ENCODE measurements at regions not wholly inside any gene's neighbourhood (a gene's known extent, or its start where the extent isn't known, plus 50 kb on each side); places are given as distances from the start of the nearest gene placed in this dataset.

GRCh38 chr1:172895050-172895460 lies 155.7 kb downstream of the TNFSF18 start:
- DNase-seq, result no peak

DNA sequence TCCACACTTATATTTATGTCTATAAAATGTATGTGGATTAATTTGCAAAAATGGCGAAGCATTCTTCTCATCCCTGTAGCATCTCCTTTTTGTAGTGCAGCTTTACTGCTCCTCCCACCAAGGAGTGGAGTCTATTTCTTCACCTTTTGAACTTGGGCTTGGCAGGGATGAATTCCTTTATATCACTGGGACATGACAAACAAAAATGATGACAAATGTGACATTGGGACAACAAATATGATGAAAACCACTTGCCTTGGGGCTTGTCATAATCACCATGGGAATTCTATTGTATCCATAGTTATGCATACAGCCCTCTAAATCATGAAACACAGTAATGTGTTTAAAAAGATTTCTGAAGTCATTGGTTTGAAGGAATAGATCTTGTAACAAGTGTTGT lies 155.0 kb downstream of the TNFSF18 start:
- no peak for DNase-seq

DNA sequence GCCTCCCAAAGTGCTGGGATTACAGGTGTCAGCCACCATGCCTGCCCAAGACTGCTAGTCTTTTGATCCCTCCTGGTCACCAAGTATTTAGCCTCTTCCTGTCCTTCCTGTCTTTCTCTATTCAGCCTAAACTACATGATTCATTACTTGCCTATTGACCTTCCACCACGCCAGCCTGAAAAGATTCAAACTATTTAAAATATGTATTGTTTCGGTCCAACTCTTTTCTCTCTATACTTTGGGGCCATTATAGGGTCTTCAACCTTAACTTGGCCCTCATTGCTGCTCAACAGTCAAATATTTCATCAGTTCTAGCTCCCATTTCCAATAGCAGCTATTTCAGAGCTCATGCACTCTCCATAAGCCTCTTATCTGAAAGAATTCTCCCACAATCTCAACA lies 153.0 kb downstream of the TNFSF18 start:
- DNase-seq, result no peak

DNA sequence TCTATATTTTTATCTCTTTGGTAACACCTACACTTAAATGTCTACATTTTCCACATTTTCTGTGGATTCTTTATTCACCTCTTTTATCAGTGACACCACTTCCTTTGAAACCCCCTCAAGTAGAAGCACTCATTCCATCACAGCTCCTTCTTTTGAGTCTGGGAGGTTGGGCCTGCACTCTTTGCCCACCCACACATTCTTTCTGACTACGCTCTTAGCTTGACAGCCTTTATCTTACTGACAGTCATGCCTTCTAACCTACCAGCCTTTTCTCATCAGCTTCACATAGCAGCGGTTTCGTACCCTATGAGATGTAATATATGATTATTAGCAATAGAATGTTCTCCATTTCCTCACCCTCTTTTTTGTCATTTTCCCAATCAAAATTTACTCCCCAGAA lies 151.9 kb downstream of the TNFSF18 start:
- DNase-seq, result no peak

- no peak for DNase-seq
Measured at GRCh38 chr1:172900376-172900997, 150.3 kb downstream of the TNFSF18 start.

DNA sequence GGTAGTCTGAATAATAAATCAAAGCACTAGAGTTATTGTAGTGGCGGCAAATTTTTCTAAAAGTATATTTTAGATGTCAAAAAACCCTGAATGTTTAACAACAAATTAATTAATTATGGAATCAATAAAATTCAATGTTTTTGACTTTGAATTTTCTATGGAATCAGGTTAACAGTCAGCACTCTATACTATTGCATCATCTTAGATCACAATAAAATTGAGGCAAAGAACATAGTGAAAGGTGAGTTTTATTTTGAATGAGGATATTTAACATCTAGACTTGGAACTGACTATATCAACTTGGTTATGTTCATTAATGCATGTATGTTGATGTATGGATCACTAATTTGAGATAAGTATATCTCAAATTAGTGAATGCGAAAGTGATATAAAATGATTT lies 148.5 kb downstream of the TNFSF18 start:
- no peak for DNase-seq

GRCh38 chr1:172902861-172903381 lies 147.8 kb downstream of the TNFSF18 start:
- DNase-seq, result no peak

DNA sequence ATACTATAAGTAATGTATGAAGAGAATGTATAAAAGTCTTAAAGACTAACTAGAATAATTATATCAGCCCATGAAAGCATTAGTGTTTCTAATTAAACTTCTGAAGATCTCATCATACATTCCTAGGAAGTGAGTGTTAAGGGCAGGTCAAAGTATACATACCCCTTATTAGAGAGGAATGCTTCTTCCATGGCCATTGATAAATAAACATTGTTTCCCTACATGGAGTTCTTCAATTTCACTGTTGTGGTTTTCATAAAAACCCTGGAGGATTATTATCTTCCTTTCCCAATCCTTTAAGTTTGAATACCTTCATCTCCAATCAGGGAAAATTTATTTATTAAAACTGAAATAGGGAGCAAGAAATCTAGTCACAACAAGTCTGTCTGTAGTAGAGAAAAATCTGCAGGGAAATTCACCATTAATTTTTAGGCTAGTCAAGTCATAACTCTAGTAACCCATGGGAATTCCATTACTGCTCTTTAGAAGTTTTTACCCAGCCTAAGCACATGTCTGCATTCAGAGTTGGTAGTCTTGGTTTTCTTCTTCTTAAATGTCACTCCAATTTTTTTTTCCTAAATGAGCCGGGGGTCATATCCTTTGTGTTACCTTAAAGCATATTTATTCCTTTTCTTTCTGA lies 147.0 kb downstream of the TNFSF18 start:
- DNase-seq, result no peak

DNA sequence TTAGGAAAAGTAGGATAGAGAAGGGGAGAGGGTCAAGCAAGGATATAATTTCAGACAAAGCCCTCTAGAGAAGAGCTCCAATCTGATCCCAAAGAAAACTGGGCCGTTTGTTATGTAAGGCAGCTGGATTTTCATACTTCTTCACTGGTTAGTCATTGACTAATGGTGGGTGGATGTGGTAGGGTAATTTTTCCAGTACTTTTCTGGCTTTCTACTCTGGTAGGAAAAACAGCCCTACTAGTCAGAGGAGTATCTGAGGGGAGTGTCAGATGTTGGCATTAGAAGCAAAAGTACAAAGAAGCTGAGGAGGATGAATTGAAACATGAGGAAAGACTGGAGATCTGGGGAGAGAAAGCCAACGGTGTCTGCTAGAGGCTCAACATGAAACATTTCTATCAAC lies 145.3 kb downstream of the TNFSF18 start:
- no peak for DNase-seq

- no peak for DNase-seq
Measured at GRCh38 chr1:172906778-172907592, 143.8 kb downstream of the TNFSF18 start.

DNA sequence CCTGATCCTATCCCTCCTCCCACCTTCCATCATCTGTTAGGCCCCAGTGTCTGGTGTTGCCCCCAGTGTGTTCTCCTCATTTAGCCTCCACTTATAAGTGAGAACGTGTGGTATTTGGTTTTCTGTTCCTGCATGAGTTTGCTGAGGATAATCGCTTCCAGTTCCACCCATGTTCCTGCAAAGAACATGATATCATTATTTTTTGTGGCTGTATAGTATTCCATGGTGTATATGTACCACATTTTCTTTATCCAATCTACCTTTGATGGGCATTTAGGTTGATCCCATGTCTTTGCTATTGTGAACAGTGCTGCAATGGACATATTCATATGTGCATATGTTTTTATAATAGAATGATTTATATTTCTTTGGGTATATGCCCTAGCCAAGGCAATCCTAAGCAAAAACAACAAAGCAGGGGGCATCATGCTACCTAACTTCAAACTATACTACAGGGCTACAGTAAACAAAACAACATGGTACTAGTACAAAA lies 142.9 kb downstream of the TNFSF18 start:
- no peak for DNase-seq

GRCh38 chr1:172909606-172910326 lies 141.0 kb downstream of the TNFSF18 start:
- no peak for DNase-seq

DNA sequence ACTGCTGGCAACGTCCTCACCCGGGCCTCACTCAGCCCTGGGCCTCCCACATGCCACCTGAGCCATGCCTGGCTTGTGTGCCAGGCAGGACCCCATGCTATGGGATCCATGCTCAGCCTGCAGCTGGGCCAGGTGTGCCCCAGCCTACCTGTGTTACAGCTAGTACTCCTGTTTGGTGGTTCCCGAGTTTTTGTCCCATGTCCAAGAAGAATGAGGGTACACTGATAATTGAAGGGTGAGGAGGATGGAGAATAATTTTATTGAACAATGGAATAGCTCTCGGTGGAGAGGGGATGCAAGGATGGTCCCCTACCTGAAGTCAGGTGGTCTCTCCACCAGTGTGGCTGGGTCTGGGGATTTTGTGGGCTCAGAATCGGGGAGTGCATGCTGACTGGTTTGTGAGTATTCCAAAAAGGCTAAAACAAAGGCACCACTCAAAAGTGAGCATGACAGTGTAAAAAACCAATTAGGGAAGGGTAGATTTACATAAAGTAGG lies 137.9 kb downstream of the TNFSF18 start:
- DNase-seq, result no peak

- DNase-seq, result no peak
Measured at GRCh38 chr1:172914501-172915144, 136.1 kb downstream of the TNFSF18 start.

DNA sequence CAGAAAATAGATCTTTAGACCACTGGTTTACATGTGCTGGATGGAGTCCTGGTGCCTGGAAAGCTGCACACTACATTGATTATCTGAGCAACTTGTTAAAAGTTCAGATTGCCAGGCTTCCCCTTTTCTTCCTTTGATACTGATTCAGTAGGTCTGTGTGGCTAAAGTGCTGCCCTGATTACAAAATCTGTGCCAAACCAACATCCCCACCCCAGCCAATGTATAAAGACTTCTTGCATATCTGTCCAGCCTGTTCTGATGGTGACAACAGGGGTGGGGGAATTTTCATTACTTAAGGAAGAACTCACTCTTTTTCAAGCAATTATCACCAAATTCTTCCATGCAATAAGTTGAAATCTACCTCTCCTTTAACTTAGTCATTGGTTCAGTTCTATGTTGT lies 135.5 kb downstream of the TNFSF18 start:
- DNase-seq, result no peak

GRCh38 chr1:172916116-172916515 lies 134.6 kb downstream of the TNFSF18 start:
- DNase-seq, result no peak

DNA sequence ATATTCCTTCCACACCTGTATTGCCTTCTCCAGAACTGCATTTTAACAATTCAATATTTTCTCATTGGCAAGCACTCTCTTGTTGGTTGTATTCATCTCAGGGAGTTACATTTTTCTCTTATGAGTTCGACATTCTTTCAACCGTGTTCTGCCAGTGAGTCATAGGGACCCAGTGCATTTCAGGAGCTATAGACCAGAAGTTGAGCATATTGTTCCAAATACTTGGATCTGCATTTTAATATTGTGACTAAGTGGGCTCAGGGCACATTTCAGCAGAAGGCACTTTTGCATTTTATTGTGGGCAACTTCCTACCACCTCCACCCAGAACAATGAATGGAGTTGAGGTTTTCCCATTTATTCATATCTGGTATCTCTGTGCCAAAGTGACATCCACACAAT lies 132.8 kb downstream of the TNFSF18 start:
- DNase-seq, result no peak

- no peak for DNase-seq
Measured at GRCh38 chr1:172918478-172918877, 132.3 kb downstream of the TNFSF18 start.

- no peak for DNase-seq
Measured at GRCh38 chr1:172926070-172926469, 124.7 kb downstream of the TNFSF18 start.

GRCh38 chr1:172928412-172928811 lies 122.3 kb downstream of the TNFSF18 start:
- no peak for DNase-seq

DNA sequence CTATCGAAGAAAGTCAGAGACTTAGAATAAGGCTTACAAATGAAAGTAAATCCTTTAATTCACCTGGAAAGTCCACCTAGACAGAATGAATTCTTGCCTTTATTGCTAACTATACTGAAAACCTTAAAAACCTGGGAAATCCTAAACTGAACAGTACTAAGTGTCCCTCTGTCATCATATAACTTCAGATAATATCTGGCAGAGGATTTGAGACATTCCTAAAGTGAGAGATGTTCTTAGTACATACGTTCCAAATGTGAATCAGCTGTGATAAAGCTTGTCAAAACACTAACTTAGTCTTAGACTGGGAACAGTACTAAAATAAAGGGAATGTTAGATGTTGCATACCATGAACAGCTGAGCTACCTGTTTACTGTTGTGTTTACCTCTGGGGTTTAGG lies 121.7 kb downstream of the TNFSF18 start:
- DNase-seq, result no peak

DNA sequence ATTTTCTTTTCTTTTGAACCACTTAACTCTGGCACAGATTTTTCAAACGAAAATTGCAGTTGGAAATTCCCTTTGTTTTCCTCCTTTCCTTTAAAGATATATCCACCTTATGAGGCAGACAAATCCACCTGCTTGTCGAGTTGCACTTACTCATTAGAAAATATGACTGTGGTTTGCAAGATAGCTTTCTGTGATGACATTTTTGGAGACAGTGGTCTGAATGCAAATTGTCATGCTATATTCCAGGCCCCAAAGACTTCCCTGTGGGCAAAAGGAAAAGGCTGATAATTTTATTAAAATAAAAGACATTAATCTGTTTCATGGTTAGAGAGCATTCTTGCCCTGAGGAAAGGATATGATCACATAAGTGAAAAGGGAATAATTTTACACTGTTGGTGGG lies 120.6 kb downstream of the TNFSF18 start:
- DNase-seq, result no peak

Data from activated CD4-positive, CD25-positive, alpha-beta regulatory T cell treated with anti-CD3 and anti-CD28 coated beads, Interleukin-2, amount 50 U/mL, for 72 hours (primary cell).